ENCODE measurements at regions not wholly inside any gene's neighbourhood (a gene's known extent, or its start where the extent isn't known, plus 50 kb on each side); places are given as distances from the start of the nearest gene placed in this dataset.

DNA sequence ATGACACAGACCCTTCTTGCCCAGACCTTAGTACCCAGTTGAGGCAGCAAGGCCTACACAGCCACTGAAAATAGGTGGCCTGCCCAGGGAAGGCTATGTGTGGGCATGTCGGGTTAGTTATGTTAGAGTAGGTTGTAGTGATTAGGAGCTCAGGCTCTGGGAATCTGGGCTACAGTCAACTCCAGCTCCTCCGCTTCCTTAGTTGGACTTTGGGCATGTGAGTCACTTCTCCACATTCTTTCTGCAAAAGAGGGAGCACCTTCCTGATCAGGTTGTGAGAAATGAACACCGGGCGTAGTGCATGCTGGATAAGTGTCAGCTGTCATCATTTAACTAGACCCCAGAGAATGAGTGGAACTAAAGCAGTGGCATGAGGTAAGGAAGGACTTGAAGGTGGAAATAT is 64.8 kb downstream of the ARHGAP35 start:
- peak overlapping the region; percentile 1 to 60 for H3K27ac ChIP-seq
- TF ChIP-seq, protein P1, sequence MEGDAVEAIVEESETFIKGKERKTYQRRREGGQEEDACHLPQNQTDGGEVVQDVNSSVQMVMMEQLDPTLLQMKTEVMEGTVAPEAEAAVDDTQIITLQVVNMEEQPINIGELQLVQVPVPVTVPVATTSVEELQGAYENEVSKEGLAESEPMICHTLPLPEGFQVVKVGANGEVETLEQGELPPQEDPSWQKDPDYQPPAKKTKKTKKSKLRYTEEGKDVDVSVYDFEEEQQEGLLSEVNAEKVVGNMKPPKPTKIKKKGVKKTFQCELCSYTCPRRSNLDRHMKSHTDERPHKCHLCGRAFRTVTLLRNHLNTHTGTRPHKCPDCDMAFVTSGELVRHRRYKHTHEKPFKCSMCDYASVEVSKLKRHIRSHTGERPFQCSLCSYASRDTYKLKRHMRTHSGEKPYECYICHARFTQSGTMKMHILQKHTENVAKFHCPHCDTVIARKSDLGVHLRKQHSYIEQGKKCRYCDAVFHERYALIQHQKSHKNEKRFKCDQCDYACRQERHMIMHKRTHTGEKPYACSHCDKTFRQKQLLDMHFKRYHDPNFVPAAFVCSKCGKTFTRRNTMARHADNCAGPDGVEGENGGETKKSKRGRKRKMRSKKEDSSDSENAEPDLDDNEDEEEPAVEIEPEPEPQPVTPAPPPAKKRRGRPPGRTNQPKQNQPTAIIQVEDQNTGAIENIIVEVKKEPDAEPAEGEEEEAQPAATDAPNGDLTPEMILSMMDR (IDR thresholded peaks at IDR 0.05) = no peak
- intact Hi-C loops (cut with DNase I) = loop anchor here in 1 of 2 donors (10.0 kb wide), 1 partner anchor 59 kb away; no protein-coding TSS in a partner anchor

DNA sequence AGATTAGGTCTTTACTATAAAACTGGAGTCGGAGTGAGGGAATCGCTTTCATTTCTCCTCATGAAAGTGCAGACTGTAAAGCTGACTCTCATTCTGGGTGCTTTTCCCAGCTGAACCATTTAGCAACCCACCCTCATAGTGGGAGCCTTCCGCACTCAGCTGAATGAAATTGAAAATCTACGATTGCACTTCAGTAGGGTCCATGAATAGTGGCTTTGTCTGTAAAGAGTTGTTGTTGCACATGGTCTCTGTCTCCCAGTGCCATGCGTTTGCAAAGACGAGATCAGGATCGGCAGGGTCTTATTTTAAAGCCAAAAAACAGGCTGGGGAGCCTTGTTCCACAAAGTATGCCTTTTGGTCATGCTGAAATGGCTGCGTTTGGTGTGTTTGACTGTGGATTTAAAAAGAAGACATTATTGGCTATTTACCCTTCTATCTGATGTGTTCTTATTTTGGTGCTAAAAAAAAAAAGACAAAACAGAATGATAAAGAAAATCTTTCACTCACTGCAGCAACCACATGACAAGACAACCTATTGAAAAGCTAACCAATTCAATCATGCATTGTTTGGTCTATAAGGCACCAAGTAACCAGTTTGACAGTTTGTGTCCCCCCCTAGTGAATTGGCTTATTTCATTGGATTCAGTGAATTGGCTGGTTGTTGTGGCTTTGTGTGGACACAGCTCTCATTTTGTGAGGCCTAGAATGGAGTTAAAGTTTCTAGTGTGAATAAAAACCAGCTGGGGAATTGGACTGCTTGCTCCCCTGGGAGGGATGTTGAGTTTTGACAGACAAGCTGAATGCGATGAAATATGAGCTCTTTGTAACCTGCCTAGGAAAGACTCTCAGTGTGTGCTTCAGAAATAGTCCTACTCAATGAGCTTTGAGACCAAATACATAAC is 65.6 kb downstream of the ARHGAP35 start:
- TF ChIP-seq, protein P1 (IDR thresholded peaks at IDR 0.05) = no peak
- Histone ChIP-seq H3K27me3 (no peaks in the 10 kb centered on the region), H3K27ac (no peak overlapping the region), H3K4me1 (peaks cover 27 to 34% of the 10 kb centered on the region in 2 donors), H3K36me3 (peaks cover 0 to 13% of the 10 kb centered on the region in 2 donors), H3K9me3 (no peaks in the 10 kb centered on the region), H3K4me3 (no peak overlapping the region)
- intact Hi-C loops (cut with DNase I) = loop anchor here in 1 of 2 donors (10.0 kb wide), 1 partner anchor 58 kb away; no protein-coding TSS in a partner anchor
- no peak for DNase-seq
- no peak for ATAC-seq

More for the DNA sequence above, 64.8 kb downstream of the ARHGAP35 start:
- Histone ChIP-seq H3K4me3 (no peak overlapping the region), H3K4me1 (peaks cover 27 to 34% of the 10 kb centered on the region in 2 donors), H3K9me3 (no peaks in the 10 kb centered on the region), H3K27me3 (no peaks in the 10 kb centered on the region), H3K36me3 (peaks cover 0 to 22% of the 10 kb centered on the region in 2 donors)
- ATAC-seq (peak; percentile 37), DNase-seq (no peak)

DNA sequence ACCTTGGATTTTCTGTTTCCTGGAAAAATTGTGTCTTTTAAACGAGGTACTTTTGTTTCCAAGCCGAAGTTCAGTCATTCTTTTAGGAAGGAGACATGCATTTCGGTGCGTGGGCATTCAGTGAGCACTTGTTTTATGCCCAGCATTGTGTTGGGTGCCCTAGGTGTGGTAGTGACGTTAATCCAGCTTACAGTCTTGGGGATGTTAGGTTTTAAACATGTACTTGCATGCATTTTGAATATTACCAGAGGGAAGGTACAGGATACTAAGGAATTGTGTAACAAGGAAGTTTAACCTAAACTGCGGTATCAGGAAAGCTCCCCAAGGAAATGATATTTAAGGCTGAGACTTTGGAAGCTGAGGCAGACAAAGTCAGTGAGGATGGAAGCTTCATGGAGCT is 66.3 kb downstream of the ARHGAP35 start:
- peaks cover 0 to 7% of the 10 kb centered on the region in 2 donors for H3K36me3 ChIP-seq
- H3K27ac ChIP-seq = no peak overlapping the region
- H3K4me1 ChIP-seq = peaks cover 27 to 34% of the 10 kb centered on the region in 2 donors
- intact Hi-C loops (cut with DNase I) = loop anchor here in 1 of 2 donors (10.0 kb wide), 1 partner anchor 58 kb away; no protein-coding TSS in a partner anchor
- H3K4me3 ChIP-seq = no peak overlapping the region
- ATAC-seq = no peak
- no peaks in the 10 kb centered on the region for H3K27me3 ChIP-seq
- H3K9me3 ChIP-seq = no peaks in the 10 kb centered on the region
- no peak for DNase-seq
- TF ChIP-seq, protein P1 (IDR thresholded peaks at IDR 0.05) = no peak

DNA sequence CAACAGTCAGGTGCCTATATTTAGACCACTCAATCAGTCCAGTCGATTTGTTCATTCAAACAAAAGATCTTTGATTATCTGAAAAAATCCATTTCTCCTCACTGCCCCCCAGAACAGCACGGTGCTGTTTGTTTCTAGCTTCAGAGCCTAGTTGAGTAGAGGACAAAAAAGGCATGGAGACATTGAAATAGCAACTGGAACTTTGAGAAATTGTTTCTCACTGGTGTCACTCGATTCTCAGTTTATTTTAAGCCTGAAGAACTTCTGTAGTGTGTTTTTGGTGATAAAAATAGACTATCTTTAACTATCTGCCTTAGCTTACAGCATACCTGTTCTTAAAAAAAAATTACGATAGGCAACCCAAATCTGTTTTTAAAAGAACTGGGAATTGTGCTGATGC is 67.1 kb downstream of the ARHGAP35 start:
- intact Hi-C loops (cut with DNase I) = loop anchor here in 1 of 2 donors (10.0 kb wide), 1 partner anchor 57 kb away; no protein-coding TSS in a partner anchor
- ATAC-seq = no peak
- no peak for DNase-seq
- H3K9me3 ChIP-seq = no peaks in the 10 kb centered on the region
- no peaks in the 10 kb centered on the region for H3K36me3 ChIP-seq
- peaks cover 33 to 34% of the 10 kb centered on the region in 2 donors for H3K4me1 ChIP-seq
- no peak overlapping the region for H3K4me3 ChIP-seq
- TF ChIP-seq, protein P1 (IDR thresholded peaks at IDR 0.05) = no peak
- no peak overlapping the region for H3K27ac ChIP-seq
- H3K27me3 ChIP-seq = no peaks in the 10 kb centered on the region

DNA sequence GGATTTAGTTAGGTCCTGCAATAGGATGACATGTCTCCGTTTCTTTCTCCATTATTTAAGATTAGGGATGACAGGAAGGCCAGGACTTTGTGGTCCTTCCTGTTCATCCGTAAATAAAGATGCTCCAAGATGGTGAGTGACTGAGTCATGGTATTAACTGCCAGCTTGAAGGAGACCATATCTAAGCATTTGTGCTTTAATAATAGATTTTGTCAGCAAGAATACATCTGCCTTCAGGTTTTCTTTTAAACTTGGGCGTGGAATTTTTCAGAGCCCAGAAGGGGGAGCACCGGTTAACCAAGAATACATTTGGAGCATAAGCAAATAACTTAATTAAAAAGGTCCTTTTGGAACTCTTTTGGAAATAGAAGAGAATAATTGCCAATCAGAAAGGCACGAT is 68.2 kb downstream of the ARHGAP35 start:
- TF ChIP-seq, protein P1 (IDR thresholded peaks at IDR 0.05) = no peak
- peaks cover 33 to 36% of the 10 kb centered on the region in 2 donors for H3K4me1 ChIP-seq
- H3K27ac ChIP-seq = no peak overlapping the region
- H3K36me3 ChIP-seq = no peaks in the 10 kb centered on the region
- no peak overlapping the region for H3K4me3 ChIP-seq
- H3K27me3 ChIP-seq = no peaks in the 10 kb centered on the region
- no peak for ATAC-seq
- no peak for DNase-seq
- H3K9me3 ChIP-seq = no peaks in the 10 kb centered on the region
- intact Hi-C loops (cut with DNase I) = loop anchor here in 1 of 2 donors (10.0 kb wide), 1 partner anchor 56 kb away; no protein-coding TSS in a partner anchor

Data from left lung (tissue), 4 donors.